ENCODE measurements at regions not wholly inside any gene's neighbourhood (a gene's known extent, or its start where the extent isn't known, plus 50 kb on each side); places are given as distances from the start of the nearest gene placed in this dataset.

DNA sequence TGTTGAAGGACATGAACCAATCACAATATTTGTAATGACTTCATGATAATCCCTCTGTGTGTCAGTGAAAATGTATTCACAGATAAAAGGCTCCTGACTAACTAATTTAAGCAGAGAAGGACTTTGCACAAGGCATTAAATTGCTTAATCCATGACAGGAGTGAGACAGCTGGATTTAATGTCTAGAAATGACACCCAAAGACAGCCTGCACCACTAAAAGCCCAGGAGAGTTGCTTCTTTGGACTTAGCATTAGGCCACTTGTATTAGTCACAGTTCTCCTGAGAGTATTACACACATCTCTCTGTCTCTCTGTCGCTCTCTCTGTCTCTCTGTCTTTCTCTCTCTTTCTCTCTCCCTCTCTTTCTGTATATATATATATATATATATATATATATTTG, 180.4 kb downstream of the GOLGA8K start:
- no peaks in the 10 kb centered on the region for H3K36me3 Mint-ChIP-seq (ENCODE audit: insufficient read depth, unreplicated experiment)
- H3K4me3 Mint-ChIP-seq (ENCODE audit: unreplicated experiment): no peak overlapping the region
- peak; percentile 1 for DNase-seq (ENCODE audit: unreplicated experiment)
- intact Hi-C loops (cut with micrococcal nuclease): no loop called here
- H3K9me3 Mint-ChIP-seq (ENCODE audit: unreplicated experiment): no peaks in the 10 kb centered on the region
- no peaks in the 10 kb centered on the region for H3K4me1 Mint-ChIP-seq (ENCODE audit: insufficient read depth, unreplicated experiment)
- CTCF ChIA-PET: interaction anchor here (0.6 kb wide), 1 partner anchor 244 kb away, joined by 3 read pairs; no protein-coding TSS in a partner anchor
- peaks cover 8% of the 10 kb centered on the region for H3K27me3 Mint-ChIP-seq (ENCODE audit: insufficient read depth, unreplicated experiment)
- BruUV-seq (replicated peaks): no TSS peak
- H3K27ac Mint-ChIP-seq (ENCODE audit: low read depth, unreplicated experiment): no peak overlapping the region
- TF ChIP-seq, protein P1, sequence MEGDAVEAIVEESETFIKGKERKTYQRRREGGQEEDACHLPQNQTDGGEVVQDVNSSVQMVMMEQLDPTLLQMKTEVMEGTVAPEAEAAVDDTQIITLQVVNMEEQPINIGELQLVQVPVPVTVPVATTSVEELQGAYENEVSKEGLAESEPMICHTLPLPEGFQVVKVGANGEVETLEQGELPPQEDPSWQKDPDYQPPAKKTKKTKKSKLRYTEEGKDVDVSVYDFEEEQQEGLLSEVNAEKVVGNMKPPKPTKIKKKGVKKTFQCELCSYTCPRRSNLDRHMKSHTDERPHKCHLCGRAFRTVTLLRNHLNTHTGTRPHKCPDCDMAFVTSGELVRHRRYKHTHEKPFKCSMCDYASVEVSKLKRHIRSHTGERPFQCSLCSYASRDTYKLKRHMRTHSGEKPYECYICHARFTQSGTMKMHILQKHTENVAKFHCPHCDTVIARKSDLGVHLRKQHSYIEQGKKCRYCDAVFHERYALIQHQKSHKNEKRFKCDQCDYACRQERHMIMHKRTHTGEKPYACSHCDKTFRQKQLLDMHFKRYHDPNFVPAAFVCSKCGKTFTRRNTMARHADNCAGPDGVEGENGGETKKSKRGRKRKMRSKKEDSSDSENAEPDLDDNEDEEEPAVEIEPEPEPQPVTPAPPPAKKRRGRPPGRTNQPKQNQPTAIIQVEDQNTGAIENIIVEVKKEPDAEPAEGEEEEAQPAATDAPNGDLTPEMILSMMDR (IDR thresholded peaks at IDR 0.05; ENCODE audit: unreplicated experiment): no peak
- POLR2A ChIA-PET: no interaction called here
